Stimulated activated CD4-positive, alpha-beta T cell treated with anti-CD3 and anti-CD28 coated beads, Interleukin-1b, Interleukin-23, amount 100 ng/mL, for 24 hours (primary cell): ENCODE measurements at regions not wholly inside any gene's neighbourhood (a gene's known extent, or its start where the extent isn't known, plus 50 kb on each side); places are given as distances from the start of the nearest gene placed in this dataset.

ENCODE experiments used
- DNase-seq, 4 experiments: peaks; one replicate each; pipeline ENCODE4 v3.0.0-alpha.2; 2020; ENCODE audit warnings: low read depth in 4 of 4, low spot score in 1 of 4

DNA sequence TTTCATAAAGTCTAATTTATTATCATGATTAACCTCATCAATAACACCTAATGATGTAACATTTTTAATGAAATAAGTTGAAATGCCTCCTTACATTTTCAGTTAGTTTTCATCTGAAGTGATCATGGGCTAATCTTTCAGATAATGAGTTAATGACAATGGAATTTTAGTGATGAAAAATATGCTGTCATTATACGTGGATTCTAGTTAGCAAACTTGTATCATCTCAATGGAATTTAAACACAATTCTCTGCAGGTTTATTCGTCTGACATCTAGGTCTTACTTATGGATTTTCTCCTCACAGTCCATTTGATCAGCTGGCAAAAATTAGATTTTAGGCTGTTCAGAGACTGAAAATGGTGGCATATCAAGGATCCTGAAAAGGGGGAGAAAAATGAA lies 885.0 kb downstream of the SLC4A3 start:
- no peak for DNase-seq

GRCh38 chr2:220513573-220514288 lies 886.3 kb downstream of the SLC4A3 start:
- DNase-seq, result no peak

GRCh38 chr2:220521551-220521950 lies 894.1 kb downstream of the SLC4A3 start:
- no peak for DNase-seq

- DNase-seq, result no peak
Measured at GRCh38 chr2:220528180-220528675, 900.8 kb downstream of the SLC4A3 start.

GRCh38 chr2:220531216-220531615 lies 903.8 kb downstream of the SLC4A3 start:
- DNase-seq, result no peak

GRCh38 chr2:220533485-220533884 lies 906.1 kb downstream of the SLC4A3 start:
- DNase-seq, result no peak

GRCh38 chr2:220539481-220539880 lies 912.1 kb downstream of the SLC4A3 start:
- DNase-seq, result no peak

GRCh38 chr2:220544049-220544448 lies 916.6 kb downstream of the SLC4A3 start:
- DNase-seq, result no peak

DNA sequence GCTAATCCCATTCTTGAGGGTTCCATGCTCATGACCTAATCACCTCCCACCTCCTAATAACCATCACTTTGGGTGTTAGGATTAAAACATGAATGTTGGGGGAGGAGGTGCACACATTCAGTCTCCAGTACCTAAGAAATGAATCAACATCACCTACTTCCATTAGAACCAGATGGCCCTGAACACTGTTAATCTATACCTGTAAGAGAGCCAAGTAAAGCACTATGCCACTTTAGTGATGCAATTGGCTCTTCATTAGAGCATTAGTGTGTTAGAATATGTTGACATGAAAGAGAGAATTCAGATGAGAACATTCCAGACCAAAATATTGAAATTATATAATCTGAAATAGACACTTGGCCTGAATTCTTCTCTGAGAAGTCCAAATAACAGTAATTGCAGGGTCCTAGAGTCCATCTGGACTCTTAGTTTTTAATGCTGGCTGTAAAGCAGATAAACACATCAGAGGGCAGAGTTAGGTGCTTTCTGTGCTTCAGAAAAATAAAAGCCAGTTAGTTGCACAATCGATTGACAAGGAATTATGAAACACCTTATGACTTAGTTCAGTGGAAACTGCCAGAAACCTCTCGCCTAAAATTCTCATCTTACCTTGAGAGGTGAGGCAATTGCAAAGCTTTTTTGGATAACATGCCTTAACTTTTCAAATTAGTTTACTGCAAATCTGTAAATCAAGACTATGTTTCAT lies 923.7 kb downstream of the SLC4A3 start:
- no peak for DNase-seq

DNA sequence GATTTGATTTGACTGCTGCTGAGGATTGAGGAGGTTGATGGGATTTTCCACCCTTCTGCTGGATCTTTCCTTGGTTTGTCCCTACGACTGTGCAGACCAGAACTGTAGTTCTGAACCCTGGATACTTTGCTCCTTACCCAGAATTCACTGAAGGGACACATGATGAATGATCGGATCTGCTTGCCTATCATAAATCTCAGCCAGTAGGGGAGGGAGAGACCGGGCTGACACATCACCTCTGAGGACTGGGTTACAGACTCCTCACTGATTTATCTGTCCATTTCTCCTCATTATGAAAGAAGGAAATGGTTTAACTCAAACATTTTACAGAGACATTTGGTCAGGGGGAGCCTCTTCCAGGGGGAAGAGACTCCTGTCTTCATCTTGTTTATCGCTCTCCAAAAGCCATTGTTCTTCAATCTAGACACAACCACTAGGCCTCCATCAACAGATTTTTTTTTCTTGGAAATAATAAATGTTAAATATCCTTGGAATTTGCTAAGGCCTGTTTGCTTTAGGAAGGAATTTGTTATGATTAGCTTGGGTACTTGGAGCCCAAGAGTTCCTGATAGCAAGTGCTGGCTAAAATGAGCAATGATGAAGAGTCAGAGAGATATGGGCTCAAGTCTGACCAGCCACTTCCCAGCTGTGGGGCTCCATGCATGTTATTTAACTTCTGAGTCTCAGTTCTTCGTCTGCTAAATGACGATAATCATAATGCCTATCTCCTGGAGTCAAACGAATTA lies 925.5 kb downstream of the SLC4A3 start:
- DNase-seq, result no peak

GRCh38 chr2:220555961-220556630 lies 928.7 kb downstream of the SLC4A3 start:
- DNase-seq, result no peak

- no peak for DNase-seq
Measured at GRCh38 chr2:220556658-220557057, 929.2 kb downstream of the SLC4A3 start.

DNA sequence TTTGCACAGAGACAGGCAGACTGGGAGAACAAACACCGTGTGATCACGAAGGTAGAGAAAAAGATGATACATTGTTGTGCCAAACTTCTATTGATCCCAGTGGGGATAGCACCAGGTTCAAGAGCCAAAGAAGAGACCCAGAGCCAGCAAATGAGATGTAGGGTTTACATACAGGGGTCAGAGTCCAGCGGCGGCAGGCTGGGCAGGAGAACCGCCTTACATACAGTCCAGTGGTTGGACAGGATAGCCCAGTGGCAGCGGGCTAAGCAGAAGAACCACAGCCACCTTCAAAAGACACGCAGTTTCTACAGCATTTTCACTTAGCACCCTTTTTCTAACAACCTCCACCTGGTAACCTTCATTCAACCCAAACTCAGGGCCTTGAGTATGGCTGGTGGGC lies 932.8 kb downstream of the SLC4A3 start:
- DNase-seq, result no peak

- DNase-seq, result no peak
Measured at GRCh38 chr2:220562375-220563140, 935.1 kb downstream of the SLC4A3 start.

DNA sequence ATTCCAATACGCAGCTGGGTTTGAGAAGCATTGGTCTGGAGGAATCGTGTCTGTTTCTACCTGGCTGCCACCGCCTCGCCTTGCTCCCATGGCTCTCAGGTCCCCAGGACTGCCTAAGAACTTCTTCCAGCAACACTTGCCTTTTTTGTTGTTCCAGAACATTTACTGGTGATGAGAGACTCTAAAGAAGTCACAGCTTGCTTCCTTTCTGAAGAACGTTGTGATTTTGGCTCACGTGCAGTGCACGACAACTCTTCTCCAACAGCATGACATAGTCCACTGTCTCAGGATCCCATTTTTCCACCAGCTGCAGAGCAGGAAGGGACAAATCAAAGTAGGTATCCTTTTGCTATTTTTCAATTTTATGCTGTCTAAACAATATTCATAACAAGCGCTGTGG lies 940.9 kb downstream of the SLC4A3 start:
- no peak for DNase-seq

DNA sequence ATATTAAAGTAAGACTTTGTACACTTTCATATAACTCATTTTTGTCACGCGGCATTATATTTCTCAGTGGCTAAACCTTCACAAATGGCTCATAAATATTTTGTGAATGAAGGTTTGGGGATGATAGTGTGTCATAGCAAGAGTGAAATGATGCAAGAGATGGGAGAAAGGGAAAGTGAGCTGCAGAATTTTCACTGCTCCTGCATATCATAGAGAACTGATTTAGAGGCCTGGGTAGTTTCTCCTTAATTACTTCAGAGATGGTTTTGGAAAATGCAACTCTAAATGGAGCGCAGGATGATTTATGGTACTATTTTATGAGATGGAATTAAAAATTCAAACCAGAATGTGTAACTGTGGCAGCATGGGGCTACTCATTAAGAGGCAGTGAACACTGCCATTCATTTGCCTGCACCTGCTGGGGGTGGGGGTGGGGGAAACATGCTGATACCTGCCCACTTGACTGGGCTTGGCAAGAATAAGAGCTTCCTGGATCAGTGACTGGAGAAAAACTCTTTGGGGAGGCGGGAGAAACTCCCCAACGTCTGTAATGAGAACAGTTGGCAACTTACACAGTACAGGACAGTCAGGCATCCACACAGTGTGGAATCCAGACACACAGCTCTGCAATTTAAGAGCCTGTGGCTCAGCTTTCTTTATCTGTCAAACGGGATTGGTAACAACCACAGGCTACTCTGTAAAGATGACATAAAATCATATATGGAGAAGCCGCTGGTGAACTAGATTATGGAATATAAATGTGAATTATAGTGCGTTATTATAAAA lies 941.9 kb downstream of the SLC4A3 start:
- DNase-seq, result no peak

DNA sequence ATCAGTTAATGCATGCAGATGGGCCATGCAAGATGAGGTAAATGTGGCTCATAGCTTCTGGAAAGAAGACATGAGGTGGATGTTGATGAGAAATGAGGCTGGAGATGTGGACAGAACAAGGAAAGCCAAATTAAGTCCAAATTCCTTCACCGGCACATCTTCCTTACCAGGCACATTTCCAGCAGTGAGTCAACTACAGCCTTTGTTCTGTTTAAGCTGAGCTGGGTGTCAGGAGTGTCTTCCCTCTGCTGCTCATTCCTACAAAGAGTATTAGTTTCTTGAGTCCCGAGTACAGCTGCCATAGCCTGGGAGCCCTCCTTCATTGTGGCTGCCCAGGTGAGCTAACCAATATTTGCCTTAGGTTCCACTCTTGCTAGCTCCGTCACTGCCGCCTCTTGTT lies 945.0 kb downstream of the SLC4A3 start:
- no peak for DNase-seq

GRCh38 chr2:220574038-220574437 lies 946.6 kb downstream of the SLC4A3 start:
- DNase-seq, result no peak

DNA sequence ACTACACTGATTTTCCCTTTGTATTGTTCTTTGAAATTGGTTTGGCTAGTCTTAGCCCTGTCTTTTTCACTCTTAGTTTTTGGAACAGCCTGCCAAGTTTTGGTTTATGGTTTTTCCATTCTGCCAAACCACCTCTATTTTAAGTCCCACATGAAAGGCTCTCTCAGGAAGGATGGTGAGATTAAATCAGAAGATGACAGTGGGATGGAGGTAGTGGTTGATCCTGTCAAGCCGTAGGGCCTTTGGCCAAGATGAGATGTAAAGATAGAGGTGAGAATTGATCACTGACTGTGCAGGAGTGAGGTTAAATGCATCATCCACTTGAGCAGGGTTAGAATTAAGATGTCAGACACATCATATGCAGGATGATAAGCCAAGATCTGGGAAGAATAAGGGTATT lies 948.5 kb downstream of the SLC4A3 start:
- DNase-seq, result no peak

- no peak for DNase-seq
Measured at GRCh38 chr2:220579452-220579851, 952.0 kb downstream of the SLC4A3 start.
